ENCODE measurements at regions not wholly inside any gene's neighbourhood (a gene's known extent, or its start where the extent isn't known, plus 50 kb on each side); places are given as distances from the start of the nearest gene placed in this dataset.

- Histone ChIP-seq H3K4me1 (ENCODE audit: control insufficient read depth, insufficient read depth, low read length) (peaks cover 15% of the 10 kb centered on the region; the same call in 1 of the 2 replicates), H3K27ac (ENCODE audit: low read depth, low read length) (no peak overlapping the region), H3K27me3 (ENCODE audit: control insufficient read depth, insufficient read depth, low read length) (no peaks in the 10 kb centered on the region), H3K4me3 (ENCODE audit: low read depth, low read length) (no peak overlapping the region), H3K9ac (ENCODE audit: low read length) (no peak overlapping the region), H3K9me3 (ENCODE audit: control insufficient read depth, insufficient read depth, low read depth, low read length) (no peaks in the 10 kb centered on the region), H3K36me3 (ENCODE audit: control insufficient read depth, insufficient read depth, low read length) (no peaks in the 10 kb centered on the region)
Measured at GRCh38 chr20:56783826-56784225, 154.7 kb downstream of the TFAP2C start.

GRCh38 chr20:56786503-56786902 lies 157.4 kb downstream of the TFAP2C start:
- Histone ChIP-seq H3K27me3 (ENCODE audit: control insufficient read depth, insufficient read depth, low read length) (no peaks in the 10 kb centered on the region), H3K9me3 (ENCODE audit: control insufficient read depth, insufficient read depth, low read depth, low read length) (no peaks in the 10 kb centered on the region), H3K27ac (ENCODE audit: low read depth, low read length) (no peak overlapping the region), H3K36me3 (ENCODE audit: control insufficient read depth, insufficient read depth, low read length) (no peaks in the 10 kb centered on the region), H3K4me3 (ENCODE audit: low read depth, low read length) (no peak overlapping the region), H3K9ac (ENCODE audit: low read length) (no peak overlapping the region), H3K4me1 (ENCODE audit: control insufficient read depth, insufficient read depth, low read length) (peaks cover 8% of the 10 kb centered on the region; the same call in 1 of the 2 replicates)

GRCh38 chr20:56788041-56788670 lies 159.1 kb downstream of the TFAP2C start:
- H3K9ac ChIP-seq (ENCODE audit: low read length): no peak overlapping the region
- H3K4me1 ChIP-seq (ENCODE audit: control insufficient read depth, insufficient read depth, low read length): peaks cover 8% of the 10 kb centered on the region; the same call in 1 of the 2 replicates
- H3K27ac ChIP-seq (ENCODE audit: low read depth, low read length): no peak overlapping the region; the same call in 1 of the 2 replicates
- no peak overlapping the region for H3K4me3 ChIP-seq (ENCODE audit: low read depth, low read length)
- H3K9me3 ChIP-seq (ENCODE audit: control insufficient read depth, insufficient read depth, low read depth, low read length): no peaks in the 10 kb centered on the region
- no peaks in the 10 kb centered on the region for H3K36me3 ChIP-seq (ENCODE audit: control insufficient read depth, insufficient read depth, low read length)
- H3K27me3 ChIP-seq (ENCODE audit: control insufficient read depth, insufficient read depth, low read length): no peaks in the 10 kb centered on the region

GRCh38 chr20:56788671-56789610 lies 159.8 kb downstream of the TFAP2C start:
- no peaks in the 10 kb centered on the region for H3K36me3 ChIP-seq (ENCODE audit: control insufficient read depth, insufficient read depth, low read length)
- no peak overlapping the region for H3K4me3 ChIP-seq (ENCODE audit: low read depth, low read length)
- H3K9me3 ChIP-seq (ENCODE audit: control insufficient read depth, insufficient read depth, low read depth, low read length): no peaks in the 10 kb centered on the region
- H3K4me1 ChIP-seq (ENCODE audit: control insufficient read depth, insufficient read depth, low read length): peaks cover 8% of the 10 kb centered on the region; the same call in 1 of the 2 replicates
- H3K9ac ChIP-seq (ENCODE audit: low read length): no peak overlapping the region
- peak overlapping the region; percentile 22; the same call in 1 of the 2 replicates for H3K27ac ChIP-seq (ENCODE audit: low read depth, low read length)
- no peaks in the 10 kb centered on the region for H3K27me3 ChIP-seq (ENCODE audit: control insufficient read depth, insufficient read depth, low read length)

- Histone ChIP-seq H3K4me3 (ENCODE audit: low read depth, low read length) (no peak overlapping the region), H3K4me1 (ENCODE audit: control insufficient read depth, insufficient read depth, low read length) (0 out of 2 replicates have a peak, but pooled peaks cover 2% of the 10 kb centered on the region), H3K9me3 (ENCODE audit: control insufficient read depth, insufficient read depth, low read depth, low read length) (peaks cover 12% of the 10 kb centered on the region), H3K9ac (ENCODE audit: low read length) (no peak overlapping the region), H3K36me3 (ENCODE audit: control insufficient read depth, insufficient read depth, low read length) (no peaks in the 10 kb centered on the region), H3K27ac (ENCODE audit: low read depth, low read length) (no peak overlapping the region), H3K27me3 (ENCODE audit: control insufficient read depth, insufficient read depth, low read length) (no peaks in the 10 kb centered on the region)
Measured at GRCh38 chr20:56793916-56794315, 164.8 kb downstream of the TFAP2C start.

- no peak overlapping the region for H3K27ac ChIP-seq (ENCODE audit: low read depth, low read length)
Measured at GRCh38 chr20:56795492-56795891, 166.4 kb downstream of the TFAP2C start.

GRCh38 chr20:56796345-56796744 lies 167.2 kb downstream of the TFAP2C start:
- no peaks in the 10 kb centered on the region for H3K36me3 ChIP-seq (ENCODE audit: control insufficient read depth, insufficient read depth, low read length)
- H3K4me1 ChIP-seq (ENCODE audit: control insufficient read depth, insufficient read depth, low read length): no peaks in the 10 kb centered on the region
- H3K4me3 ChIP-seq (ENCODE audit: low read depth, low read length): no peak overlapping the region
- no peaks in the 10 kb centered on the region for H3K27me3 ChIP-seq (ENCODE audit: control insufficient read depth, insufficient read depth, low read length)
- no peak overlapping the region for H3K27ac ChIP-seq (ENCODE audit: low read depth, low read length)
- peaks cover 19% of the 10 kb centered on the region for H3K9me3 ChIP-seq (ENCODE audit: control insufficient read depth, insufficient read depth, low read depth, low read length)
- H3K9ac ChIP-seq (ENCODE audit: low read length): no peak overlapping the region

More at GRCh38 chr20:56795492-56795891, 166.4 kb downstream of the TFAP2C start:
- Histone ChIP-seq H3K9ac (ENCODE audit: low read length) (no peak overlapping the region), H3K4me3 (ENCODE audit: low read depth, low read length) (no peak overlapping the region), H3K36me3 (ENCODE audit: control insufficient read depth, insufficient read depth, low read length) (no peaks in the 10 kb centered on the region), H3K27me3 (ENCODE audit: control insufficient read depth, insufficient read depth, low read length) (no peaks in the 10 kb centered on the region), H3K4me1 (ENCODE audit: control insufficient read depth, insufficient read depth, low read length) (no peaks in the 10 kb centered on the region), H3K9me3 (ENCODE audit: control insufficient read depth, insufficient read depth, low read depth, low read length) (peaks cover 19% of the 10 kb centered on the region)

GRCh38 chr20:56797023-56797422 lies 167.9 kb downstream of the TFAP2C start:
- Histone ChIP-seq H3K9ac (ENCODE audit: low read length) (no peak overlapping the region), H3K27me3 (ENCODE audit: control insufficient read depth, insufficient read depth, low read length) (no peaks in the 10 kb centered on the region), H3K4me3 (ENCODE audit: low read depth, low read length) (no peak overlapping the region), H3K4me1 (ENCODE audit: control insufficient read depth, insufficient read depth, low read length) (no peaks in the 10 kb centered on the region), H3K9me3 (ENCODE audit: control insufficient read depth, insufficient read depth, low read depth, low read length) (peaks cover 19% of the 10 kb centered on the region), H3K27ac (ENCODE audit: low read depth, low read length) (no peak overlapping the region), H3K36me3 (ENCODE audit: control insufficient read depth, insufficient read depth, low read length) (no peaks in the 10 kb centered on the region)

GRCh38 chr20:56798634-56799033 lies 169.5 kb downstream of the TFAP2C start:
- Histone ChIP-seq H3K4me3 (ENCODE audit: low read depth, low read length) (no peak overlapping the region), H3K9ac (ENCODE audit: low read length) (no peak overlapping the region), H3K36me3 (ENCODE audit: control insufficient read depth, insufficient read depth, low read length) (no peaks in the 10 kb centered on the region), H3K9me3 (ENCODE audit: control insufficient read depth, insufficient read depth, low read depth, low read length) (peaks cover 19% of the 10 kb centered on the region), H3K4me1 (ENCODE audit: control insufficient read depth, insufficient read depth, low read length) (no peaks in the 10 kb centered on the region), H3K27ac (ENCODE audit: low read depth, low read length) (no peak overlapping the region), H3K27me3 (ENCODE audit: control insufficient read depth, insufficient read depth, low read length) (no peaks in the 10 kb centered on the region)

- Histone ChIP-seq H3K27ac (ENCODE audit: low read depth, low read length) (no peak overlapping the region), H3K27me3 (ENCODE audit: control insufficient read depth, insufficient read depth, low read length) (no peaks in the 10 kb centered on the region), H3K4me3 (ENCODE audit: low read depth, low read length) (no peak overlapping the region), H3K9me3 (ENCODE audit: control insufficient read depth, insufficient read depth, low read depth, low read length) (peaks cover 19% of the 10 kb centered on the region), H3K9ac (ENCODE audit: low read length) (no peak overlapping the region), H3K4me1 (ENCODE audit: control insufficient read depth, insufficient read depth, low read length) (peaks cover 2% of the 10 kb centered on the region), H3K36me3 (ENCODE audit: control insufficient read depth, insufficient read depth, low read length) (no peaks in the 10 kb centered on the region)
Measured at GRCh38 chr20:56799187-56799586, 170.1 kb downstream of the TFAP2C start.

- Histone ChIP-seq H3K4me1 (ENCODE audit: control insufficient read depth, insufficient read depth, low read length) (peaks cover 11% of the 10 kb centered on the region), H3K27me3 (ENCODE audit: control insufficient read depth, insufficient read depth, low read length) (no peaks in the 10 kb centered on the region), H3K9ac (ENCODE audit: low read length) (no peak overlapping the region), H3K36me3 (ENCODE audit: control insufficient read depth, insufficient read depth, low read length) (no peaks in the 10 kb centered on the region), H3K9me3 (ENCODE audit: control insufficient read depth, insufficient read depth, low read depth, low read length) (peaks cover 19% of the 10 kb centered on the region), H3K27ac (ENCODE audit: low read depth, low read length) (no peak overlapping the region), H3K4me3 (ENCODE audit: low read depth, low read length) (no peak overlapping the region)
Measured at GRCh38 chr20:56800088-56800487, 171.0 kb downstream of the TFAP2C start.

Measured in HUES6 (cell line).